ENCODE measurements at regions not wholly inside any gene's neighbourhood (a gene's known extent, or its start where the extent isn't known, plus 50 kb on each side); places are given as distances from the start of the nearest gene placed in this dataset.

GRCh38 chr3:71977525-71977924 is 192.6 kb upstream of the PROK2 start:
- no peak for FAIRE-seq
- no peak for DNase-seq (ENCODE audit: insufficient read length, low spot score)
- TF ChIP-seq POLR2A (IDR thresholded peaks at IDR 0.05; ENCODE audit: low read depth, low read length) = no peak

DNA sequence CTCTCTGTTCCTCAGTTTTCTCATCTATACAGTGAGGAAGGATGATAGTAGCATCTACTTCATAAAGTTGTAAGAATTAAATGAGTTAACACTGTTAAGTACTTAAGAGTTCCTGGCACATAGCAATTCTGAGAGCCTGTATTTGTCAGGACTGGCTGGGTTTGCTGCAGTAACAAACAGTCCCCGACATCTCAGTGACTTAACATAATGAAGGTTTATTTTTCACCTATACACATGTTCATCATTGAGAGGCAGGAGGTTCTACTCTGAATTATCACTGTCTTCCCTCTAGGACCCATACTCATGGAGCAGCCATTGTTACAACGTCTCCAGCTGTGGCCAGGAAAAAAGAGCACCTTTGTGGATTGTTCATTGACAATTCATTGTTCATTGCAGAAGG is 190.6 kb upstream of the PROK2 start:
- no peak for TF ChIP-seq POLR2A (IDR thresholded peaks at IDR 0.05; ENCODE audit: low read depth, low read length)
- no peak for FAIRE-seq
- DNase-seq (ENCODE audit: insufficient read length, low spot score) = no peak

DNA sequence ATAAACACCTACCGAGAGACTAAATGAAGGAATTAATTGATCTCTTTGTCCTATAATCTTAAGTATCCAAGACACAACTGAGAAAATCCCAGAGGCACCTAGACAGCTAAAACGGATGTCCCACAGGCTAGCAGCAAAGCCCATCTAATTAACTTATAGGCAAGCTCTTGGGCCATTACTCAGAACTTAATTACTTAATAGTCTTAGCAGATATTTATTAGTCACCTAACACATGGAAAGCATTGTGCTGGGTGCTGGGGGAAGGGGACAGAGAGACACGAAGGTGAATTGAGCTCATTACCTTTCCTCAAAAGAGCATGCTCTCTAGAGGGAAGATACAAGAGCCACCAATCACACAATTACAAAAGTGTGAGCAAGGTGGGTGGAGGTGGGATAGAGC is 189.8 kb upstream of the PROK2 start:
- FAIRE-seq (no peak), DNase-seq (ENCODE audit: insufficient read length, low spot score) (no peak)
- no peak for TF ChIP-seq POLR2A (IDR thresholded peaks at IDR 0.05; ENCODE audit: low read depth, low read length)

- FAIRE-seq (no peak), DNase-seq (ENCODE audit: insufficient read length, low spot score) (no peak)
- no peak for TF ChIP-seq POLR2A (IDR thresholded peaks at IDR 0.05; ENCODE audit: low read depth, low read length)
These were observed 188.5 kb upstream of the PROK2 start for GRCh38 chr3:71973274-71974030.

- no peak for FAIRE-seq
- TF ChIP-seq POLR2A (IDR thresholded peaks at IDR 0.05; ENCODE audit: low read depth, low read length) = no peak
These were observed 187.1 kb upstream of the PROK2 start for GRCh38 chr3:71972031-71972430.

DNA sequence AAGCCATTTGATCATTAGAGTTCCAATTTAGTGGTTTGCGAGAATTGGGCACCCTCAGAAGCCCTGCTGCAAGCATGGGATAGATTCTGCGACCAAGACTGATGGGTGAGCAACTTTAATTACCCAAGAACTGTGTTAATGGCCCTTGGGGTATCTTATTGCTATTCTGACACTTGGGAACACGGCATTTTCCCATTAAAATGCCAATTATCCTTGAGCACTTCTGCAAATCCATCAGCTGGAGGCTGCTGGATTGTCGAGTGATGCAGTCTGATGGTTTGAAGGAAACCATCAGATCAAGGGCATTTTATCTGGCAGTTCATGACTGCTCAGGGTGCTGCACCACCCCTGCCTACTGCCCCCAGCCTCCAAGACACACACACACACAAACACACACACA is 183.6 kb upstream of the PROK2 start:
- DNase-seq (ENCODE audit: insufficient read length, low spot score) (no peak), FAIRE-seq (no peak)
- no peak for TF ChIP-seq POLR2A (IDR thresholded peaks at IDR 0.05; ENCODE audit: low read depth, low read length)

More at GRCh38 chr3:71972031-71972430, 187.1 kb upstream of the PROK2 start:
- no peak for DNase-seq (ENCODE audit: insufficient read length, low spot score)

GRCh38 chr3:71966185-71966584 is 181.2 kb upstream of the PROK2 start:
- TF ChIP-seq POLR2A (IDR thresholded peaks at IDR 0.05; ENCODE audit: low read depth, low read length) = no peak
- FAIRE-seq (no peak), DNase-seq (ENCODE audit: insufficient read length, low spot score) (no peak)

DNA sequence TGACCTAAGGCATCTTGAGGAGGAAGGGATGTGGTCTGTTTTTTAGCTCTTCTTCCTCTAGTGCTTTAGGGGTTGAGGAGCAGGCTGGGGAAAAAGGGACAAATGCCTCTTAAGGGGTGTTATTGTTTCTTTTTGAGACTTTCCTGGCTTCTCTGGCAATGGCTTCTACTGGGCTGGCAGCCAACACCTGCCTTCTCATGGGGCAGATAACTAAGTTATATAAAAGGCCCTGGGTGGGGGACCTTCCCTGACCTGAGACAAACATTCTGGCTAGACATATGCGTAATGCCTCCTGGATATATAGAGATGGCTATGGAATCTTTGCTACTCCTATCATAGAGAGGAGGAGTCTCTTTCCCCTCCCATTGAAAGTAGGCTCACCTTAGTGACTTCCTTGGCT is 179.2 kb upstream of the PROK2 start:
- no peak for FAIRE-seq

GRCh38 chr3:71962561-71963240 is 177.8 kb upstream of the PROK2 start:
- no peak for TF ChIP-seq POLR2A (IDR thresholded peaks at IDR 0.05; ENCODE audit: low read depth, low read length)
- FAIRE-seq (no peak), DNase-seq (ENCODE audit: insufficient read length, low spot score) (no peak)

More for the DNA sequence above, 179.2 kb upstream of the PROK2 start:
- TF ChIP-seq POLR2A (IDR thresholded peaks at IDR 0.05; ENCODE audit: low read depth, low read length) = no peak
- DNase-seq (ENCODE audit: insufficient read length, low spot score) = no peak

- no peak for FAIRE-seq
- no peak for DNase-seq (ENCODE audit: insufficient read length, low spot score)
- no peak for TF ChIP-seq POLR2A (IDR thresholded peaks at IDR 0.05; ENCODE audit: low read depth, low read length)
These were observed 176.9 kb upstream of the PROK2 start for GRCh38 chr3:71961891-71962290.

DNA sequence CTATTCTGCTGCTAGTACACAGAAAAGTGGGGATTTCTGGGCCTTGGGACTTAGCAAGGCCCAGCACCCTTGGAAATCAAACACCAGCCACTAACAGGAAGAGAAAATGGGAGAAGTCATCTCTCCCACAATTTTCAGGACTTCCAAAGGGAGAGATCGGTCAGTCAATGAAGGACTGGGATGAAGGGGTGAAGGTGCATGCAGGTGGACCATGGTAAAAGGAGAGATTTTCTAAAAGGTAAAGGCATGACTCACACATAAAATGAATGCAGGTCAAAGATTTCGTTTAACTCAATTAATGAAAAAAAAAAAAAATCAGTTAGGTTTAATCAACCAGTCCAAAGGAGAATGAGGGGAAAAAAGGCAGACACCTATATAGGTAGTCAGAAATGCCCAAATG is 176.4 kb upstream of the PROK2 start:
- DNase-seq (ENCODE audit: insufficient read length, low spot score) (no peak), FAIRE-seq (no peak)
- TF ChIP-seq POLR2A (IDR thresholded peaks at IDR 0.05; ENCODE audit: low read depth, low read length) = no peak

DNA sequence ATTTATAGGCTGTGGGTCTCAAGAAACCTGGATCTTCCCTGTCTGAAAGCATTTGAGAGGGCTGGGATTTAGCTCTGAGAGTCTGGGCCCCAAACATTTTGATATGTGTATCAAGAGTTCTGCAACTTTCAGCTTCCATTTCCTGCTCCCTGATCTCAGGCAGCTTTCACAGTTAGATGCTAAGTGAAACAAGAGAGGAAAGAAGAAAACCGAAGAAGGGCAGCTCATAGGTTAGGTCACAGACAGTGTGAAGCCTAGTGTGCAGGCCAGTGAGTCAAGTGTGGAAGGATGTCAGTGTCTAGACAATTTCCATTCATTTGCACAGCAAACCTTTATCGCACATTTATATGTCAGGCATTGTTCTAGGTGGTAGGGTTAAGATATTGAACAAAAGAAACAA is 173.6 kb upstream of the PROK2 start:
- no peak for TF ChIP-seq POLR2A (IDR thresholded peaks at IDR 0.05; ENCODE audit: low read depth, low read length)
- DNase-seq (ENCODE audit: insufficient read length, low spot score) (no peak), FAIRE-seq (no peak)

- FAIRE-seq (no peak), DNase-seq (ENCODE audit: insufficient read length, low spot score) (no peak)
- TF ChIP-seq POLR2A (IDR thresholded peaks at IDR 0.05; ENCODE audit: low read depth, low read length) = no peak
These were observed 171.8 kb upstream of the PROK2 start for GRCh38 chr3:71956716-71957115.

DNA sequence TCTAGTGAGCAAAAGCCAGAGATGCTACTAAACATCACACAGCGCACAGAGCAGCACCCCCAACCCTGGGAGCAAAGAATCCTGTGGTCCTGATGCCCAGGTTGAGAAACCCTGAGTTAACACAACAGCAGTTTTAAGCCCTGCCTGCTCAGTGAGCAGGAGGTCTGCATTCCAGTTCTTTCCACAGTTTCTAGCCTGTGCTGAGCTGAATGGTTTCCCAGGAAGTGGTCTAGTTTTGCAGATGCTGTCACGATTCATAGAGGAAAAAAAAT is 171.1 kb upstream of the PROK2 start:
- DNase-seq (ENCODE audit: insufficient read length, low spot score) (no peak), FAIRE-seq (no peak)
- TF ChIP-seq POLR2A (IDR thresholded peaks at IDR 0.05; ENCODE audit: low read depth, low read length) = no peak

Data from H54 (cell line).